ENCODE measurements at regions not wholly inside any gene's neighbourhood (a gene's known extent, or its start where the extent isn't known, plus 50 kb on each side); places are given as distances from the start of the nearest gene placed in this dataset.

DNA sequence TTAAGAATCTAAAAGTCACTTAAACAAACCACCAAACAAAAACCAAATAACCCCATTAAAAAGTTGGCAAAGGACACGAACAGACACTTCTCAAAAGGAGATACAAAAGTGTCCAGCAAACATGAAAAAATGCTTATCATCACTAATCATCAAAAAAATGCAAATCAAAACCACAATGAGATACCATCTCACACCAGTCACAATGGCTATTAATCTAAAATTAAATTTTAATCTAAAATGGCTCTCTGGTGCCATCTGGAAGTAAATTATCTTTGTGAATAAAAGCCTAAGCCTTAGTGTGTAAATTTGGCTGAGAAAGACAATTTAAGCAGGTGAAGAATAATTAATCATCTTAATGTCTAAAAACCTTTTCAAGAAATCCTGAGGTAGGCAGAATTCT is 204.5 kb upstream of the PPFIA2 start:
- TF ChIP-seq NR2C2 (CRISPR knock-in tag; IDR thresholded peaks at IDR 0.05) (no peak), ARID4B (CRISPR knock-in tag; IDR thresholded peaks at IDR 0.05; ENCODE audit: borderline replicate concordance) (no peak), CTCF (IDR thresholded peaks at IDR 0.05) (no peak), ZNF121 (CRISPR knock-in tag; IDR thresholded peaks at IDR 0.05) (no peak), ATF1 (CRISPR knock-in tag; IDR thresholded peaks at IDR 0.05) (no peak), NR1H2 (CRISPR knock-in tag; IDR thresholded peaks at IDR 0.05) (no peak), NR3C1 (CRISPR knock-in tag; conservative IDR thresholded peaks at IDR 0.05; ENCODE audit: low read depth) (no peak), ATF3 (CRISPR knock-in tag; conservative IDR thresholded peaks at IDR 0.05) (no peak), SMAD4 (CRISPR knock-in tag; IDR thresholded peaks at IDR 0.05) (no peak), AFF4 (CRISPR knock-in tag; IDR thresholded peaks at IDR 0.05; ENCODE audit: borderline replicate concordance) (no peak)
- TF ChIP-seq, protein P1, sequence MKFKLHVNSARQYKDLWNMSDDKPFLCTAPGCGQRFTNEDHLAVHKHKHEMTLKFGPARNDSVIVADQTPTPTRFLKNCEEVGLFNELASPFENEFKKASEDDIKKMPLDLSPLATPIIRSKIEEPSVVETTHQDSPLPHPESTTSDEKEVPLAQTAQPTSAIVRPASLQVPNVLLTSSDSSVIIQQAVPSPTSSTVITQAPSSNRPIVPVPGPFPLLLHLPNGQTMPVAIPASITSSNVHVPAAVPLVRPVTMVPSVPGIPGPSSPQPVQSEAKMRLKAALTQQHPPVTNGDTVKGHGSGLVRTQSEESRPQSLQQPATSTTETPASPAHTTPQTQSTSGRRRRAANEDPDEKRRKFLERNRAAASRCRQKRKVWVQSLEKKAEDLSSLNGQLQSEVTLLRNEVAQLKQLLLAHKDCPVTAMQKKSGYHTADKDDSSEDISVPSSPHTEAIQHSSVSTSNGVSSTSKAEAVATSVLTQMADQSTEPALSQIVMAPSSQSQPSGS (CRISPR knock-in tag; IDR thresholded peaks at IDR 0.05; ENCODE audit: borderline replicate concordance, low read depth): no peak
